ENCODE measurements at regions not wholly inside any gene's neighbourhood (a gene's known extent, or its start where the extent isn't known, plus 50 kb on each side); places are given as distances from the start of the nearest gene placed in this dataset.
"Not testable (repeated sequence)": the region's sequence is repeated elsewhere in the genome, so short reads cannot be mapped to it uniquely, and the experiment has no call there.

DNA sequence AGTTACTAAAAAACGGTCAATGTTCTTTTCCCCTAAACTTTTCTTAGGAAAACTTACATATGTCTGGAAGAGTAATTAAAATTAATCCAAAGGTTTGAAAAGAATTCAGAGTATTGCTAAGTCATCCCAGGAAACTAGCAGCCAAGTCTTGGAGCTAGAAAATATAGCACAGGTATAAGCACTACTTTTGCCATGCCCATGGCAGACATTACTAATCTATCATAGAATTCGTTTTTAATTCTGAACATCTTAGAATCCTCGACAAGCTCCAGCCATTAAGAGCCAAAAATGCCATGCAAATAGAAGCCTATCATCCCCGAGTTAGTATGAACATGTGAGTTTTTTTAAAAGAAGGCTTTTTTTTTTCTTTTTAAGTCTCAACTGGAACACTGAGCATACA is 395.0 kb downstream of the ZEB2 start:
- DNase-seq (ENCODE audit: low spot score), result no peak

GRCh38 chr2:144120487-144120886 is 399.4 kb downstream of the ZEB2 start:
- DNase-seq (ENCODE audit: low spot score), result no peak

DNA sequence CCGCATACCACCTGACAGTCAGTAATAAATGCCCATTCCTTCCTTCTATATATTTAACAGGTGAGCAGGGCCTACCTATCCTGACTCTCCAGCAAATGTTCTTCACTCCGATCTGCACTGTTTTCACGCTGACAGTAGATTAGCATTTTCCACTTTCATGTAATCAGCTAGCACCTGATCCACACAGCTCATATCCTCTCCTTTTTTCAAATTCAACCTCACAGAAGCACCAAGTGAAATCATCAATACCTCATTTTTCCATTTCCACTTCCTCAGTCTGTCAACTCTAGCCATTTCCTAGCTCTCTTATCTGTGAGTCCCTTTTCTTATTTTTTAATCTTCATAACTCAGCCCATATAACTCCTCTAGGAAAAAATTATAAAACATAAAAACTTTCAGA is 402.8 kb downstream of the ZEB2 start:
- no peak for DNase-seq (ENCODE audit: low spot score)

DNA sequence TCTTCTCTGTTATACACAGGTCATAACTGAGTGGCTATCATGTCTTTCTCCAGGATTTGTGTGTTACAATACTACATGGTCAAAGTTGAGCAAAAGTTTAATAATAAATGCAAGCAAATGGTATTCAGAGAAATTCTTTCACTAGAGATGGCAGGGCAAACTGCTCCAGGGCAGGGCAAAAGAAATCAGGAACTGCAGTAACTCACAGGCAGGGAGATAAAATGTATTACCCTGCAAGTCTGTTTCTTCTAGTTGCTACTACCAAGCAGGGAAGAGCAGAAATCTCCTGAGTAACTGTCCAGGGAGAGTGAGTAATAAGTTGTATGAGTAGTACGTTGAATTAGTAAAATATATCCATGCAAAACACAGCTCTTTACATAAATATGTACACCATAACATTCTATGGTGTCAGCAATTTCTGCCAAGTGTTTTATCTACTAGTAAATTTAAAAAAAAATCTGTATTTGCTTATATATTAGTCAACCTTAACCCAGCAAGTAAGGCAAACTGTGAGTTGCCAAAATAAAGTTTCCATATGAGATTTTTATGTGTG is 404.1 kb downstream of the ZEB2 start:
- no peak for DNase-seq (ENCODE audit: low spot score)

GRCh38 chr2:144114760-144115159 is 405.2 kb downstream of the ZEB2 start:
- no peak for DNase-seq (ENCODE audit: low spot score)

DNA sequence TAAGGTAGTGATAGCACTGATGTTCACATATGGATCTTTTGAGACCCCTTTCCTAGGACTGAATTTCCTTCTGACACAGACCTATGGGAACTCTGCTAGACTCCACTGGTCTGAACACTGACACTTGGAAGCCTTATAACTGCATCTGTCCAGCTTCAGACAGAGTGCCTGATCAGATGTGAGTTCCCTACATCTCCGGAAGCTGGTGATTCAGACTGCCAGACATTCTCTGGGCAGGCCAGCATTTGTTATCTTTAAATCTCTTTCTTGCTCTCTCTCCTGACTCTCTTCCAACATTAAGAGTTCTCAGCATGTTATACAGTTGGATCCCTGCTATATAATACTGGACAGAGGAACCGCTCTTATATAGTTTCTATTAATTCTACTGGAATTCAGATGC is 408.5 kb downstream of the ZEB2 start:
- peak; percentile 87 for DNase-seq (ENCODE audit: low spot score)

DNA sequence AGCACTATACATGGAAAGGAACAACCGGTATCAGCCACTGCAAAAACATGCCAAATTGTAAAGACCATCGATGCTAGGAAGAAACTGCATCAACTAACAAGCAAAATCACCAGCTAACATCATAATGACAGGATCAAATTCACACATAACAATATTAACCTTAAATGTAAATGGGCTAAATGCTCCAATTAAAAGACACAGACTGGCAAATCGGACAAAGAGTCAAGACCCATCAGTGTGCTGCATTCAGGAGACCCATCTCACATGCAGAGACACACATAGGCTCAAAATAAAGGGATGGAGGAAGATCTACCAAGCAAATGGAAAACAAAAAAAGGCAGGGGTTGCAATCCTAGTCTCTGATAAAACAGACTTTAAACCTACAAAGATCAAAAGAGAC is 413.8 kb downstream of the ZEB2 start:
- not testable (repeated sequence) for DNase-seq (ENCODE audit: low spot score)

DNA sequence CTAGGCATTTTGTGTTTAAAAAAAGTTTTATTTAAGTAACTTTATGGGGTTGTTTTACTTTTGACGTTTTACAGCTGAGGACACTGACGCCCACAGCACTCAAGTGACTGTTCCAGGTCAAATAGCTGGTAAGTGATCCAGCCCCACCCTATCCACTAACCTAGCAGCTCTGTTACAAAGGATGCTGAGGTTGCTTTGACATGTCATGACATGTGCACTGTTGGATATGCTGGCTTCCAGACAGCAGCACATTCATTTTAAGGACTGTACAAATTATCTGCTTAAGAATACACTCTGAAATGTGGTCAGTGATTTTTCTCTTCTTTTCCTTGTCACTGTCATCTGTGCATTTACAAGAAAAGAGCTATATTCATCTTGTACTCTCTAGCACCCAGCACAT is 417.5 kb downstream of the ZEB2 start:
- no peak for DNase-seq (ENCODE audit: low spot score)

GRCh38 chr2:144099780-144100377 is 420.0 kb downstream of the ZEB2 start:
- peak; percentile 87 for DNase-seq (ENCODE audit: low spot score)

DNA sequence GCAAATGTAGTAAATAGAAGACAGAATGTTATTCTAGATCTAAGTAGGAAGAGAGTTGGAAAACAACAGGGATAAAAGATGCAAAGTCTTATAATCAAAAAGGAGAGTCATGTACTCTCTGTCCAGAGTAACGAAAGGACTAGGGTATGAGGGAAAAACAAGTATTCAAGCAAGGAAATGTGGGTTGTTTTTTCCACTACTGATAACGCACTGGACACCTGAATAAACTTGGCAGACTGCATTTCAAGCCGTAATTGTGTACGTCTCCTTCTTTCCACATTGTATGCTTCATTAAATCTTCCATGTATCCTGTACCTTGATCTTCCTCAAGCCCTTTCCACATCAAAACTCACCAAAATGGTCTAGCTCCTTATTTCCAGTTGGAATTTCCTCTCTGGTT is 420.6 kb downstream of the ZEB2 start:
- no peak for DNase-seq (ENCODE audit: low spot score)

GRCh38 chr2:144097440-144098225 is 422.3 kb downstream of the ZEB2 start:
- DNase-seq (ENCODE audit: low spot score), result no peak

DNA sequence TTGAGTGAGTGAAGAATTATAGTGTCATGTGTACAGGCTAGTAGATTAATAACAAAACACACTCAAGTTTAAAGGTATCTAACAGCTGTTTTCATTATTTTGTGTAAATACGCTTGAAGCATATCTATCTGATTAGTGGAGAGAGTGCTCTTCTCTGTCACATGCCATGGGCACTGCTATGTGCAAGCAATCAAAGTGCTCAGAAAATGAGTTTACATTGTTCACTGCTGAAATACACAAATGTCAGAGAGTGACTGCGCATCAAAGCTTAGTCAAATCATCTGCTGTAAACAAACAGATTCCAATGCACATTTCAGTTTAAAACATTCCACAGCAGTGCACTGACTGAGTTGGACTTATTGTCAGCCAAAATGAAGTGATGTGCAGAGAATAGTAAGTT is 423.4 kb downstream of the ZEB2 start:
- DNase-seq (ENCODE audit: low spot score), result no peak

GRCh38 chr2:144094408-144095151 is 425.3 kb downstream of the ZEB2 start:
- DNase-seq (ENCODE audit: low spot score), result no peak

- DNase-seq (ENCODE audit: low spot score), result no peak
Observed at GRCh38 chr2:144091622-144092021, 428.3 kb downstream of the ZEB2 start.

- DNase-seq (ENCODE audit: low spot score), result no peak
Observed at GRCh38 chr2:144088863-144089262, 431.1 kb downstream of the ZEB2 start.

- no peak for DNase-seq (ENCODE audit: low spot score)
Observed at GRCh38 chr2:144086965-144087364, 433.0 kb downstream of the ZEB2 start.

- no peak for DNase-seq (ENCODE audit: low spot score)
Observed at GRCh38 chr2:144085016-144085415, 434.9 kb downstream of the ZEB2 start.

DNA sequence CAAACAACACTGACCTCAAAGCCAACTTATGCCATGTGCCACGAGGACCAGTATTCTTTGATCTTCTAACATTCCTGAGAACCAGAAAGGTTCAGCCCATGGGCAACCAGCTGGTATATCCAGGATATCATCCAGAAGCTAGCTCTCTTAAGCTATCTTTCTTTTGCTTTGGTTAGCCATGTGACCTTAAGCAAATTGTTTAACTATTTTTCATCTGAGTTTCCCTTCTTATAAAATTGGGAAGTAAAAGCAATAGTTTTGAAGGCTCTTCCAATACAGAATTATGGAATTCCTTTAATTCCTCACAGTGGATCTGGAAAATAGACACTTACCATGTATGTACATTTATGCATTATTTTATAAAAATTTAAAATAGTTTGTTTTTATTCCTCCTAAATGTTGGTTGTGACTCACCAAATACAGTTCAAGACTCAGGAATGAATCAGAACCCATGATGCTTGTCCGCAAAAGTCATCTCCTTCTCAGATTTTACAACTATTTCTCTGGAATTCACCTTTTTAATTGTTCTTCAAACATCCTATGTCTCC is 435.7 kb downstream of the ZEB2 start:
- peak; percentile 91 for DNase-seq (ENCODE audit: low spot score)

GRCh38 chr2:144083211-144083610 is 436.7 kb downstream of the ZEB2 start:
- DNase-seq (ENCODE audit: low spot score), result peak; percentile 74

- no peak for DNase-seq (ENCODE audit: low spot score)
Observed at GRCh38 chr2:144082777-144083176, 437.1 kb downstream of the ZEB2 start.

- DNase-seq (ENCODE audit: low spot score), result no peak
Observed at GRCh38 chr2:144082327-144082726, 437.6 kb downstream of the ZEB2 start.

- no peak for DNase-seq (ENCODE audit: low spot score)
Observed at GRCh38 chr2:144081272-144081671, 438.6 kb downstream of the ZEB2 start.

Measured in A172 (cell line).